SIG-M5 treated with dmso at 0.1 percent for 504 hours (cell line): ENCODE measurements at regions not wholly inside any gene's neighbourhood (a gene's known extent, or its start where the extent isn't known, plus 50 kb on each side); places are given as distances from the start of the nearest gene placed in this dataset.
A peak's percentile ranks its signal among the peaks of the same experiment; 100 is the strongest.

Experiments
- DNase-seq: peaks from one replicate; lab custom pipeline; 2025; ENCODE audit not compliant: unreplicated experiment; lab: John Stamatoyannopoulos, UW

- no peak for DNase-seq
Observed at GRCh38 chr3:5796541-5796940, 609.0 kb downstream of the EDEM1 start.

GRCh38 chr3:5798809-5799208 lies 611.3 kb downstream of the EDEM1 start:
- DNase-seq: no peak

GRCh38 chr3:5799398-5799797 lies 611.9 kb downstream of the EDEM1 start:
- no peak for DNase-seq

- DNase-seq: no peak
Observed at GRCh38 chr3:5800965-5801364, 613.5 kb downstream of the EDEM1 start.

- peak; percentile 22 for DNase-seq
Observed at GRCh38 chr3:5806192-5806591, 618.7 kb downstream of the EDEM1 start.

GRCh38 chr3:5809586-5810246 lies 622.2 kb downstream of the EDEM1 start:
- DNase-seq: no peak

- DNase-seq: no peak
Observed at GRCh38 chr3:5811016-5811415, 623.5 kb downstream of the EDEM1 start.

- DNase-seq: no peak
Observed at GRCh38 chr3:5813521-5813920, 626.0 kb downstream of the EDEM1 start.

- DNase-seq: no peak
Observed at GRCh38 chr3:5822843-5823242, 635.3 kb downstream of the EDEM1 start.

- DNase-seq: no peak
Observed at GRCh38 chr3:5826467-5826866, 639.0 kb downstream of the EDEM1 start.

- DNase-seq: no peak
Observed at GRCh38 chr3:5828251-5828650, 640.7 kb downstream of the EDEM1 start.

- DNase-seq: no peak
Observed at GRCh38 chr3:5840056-5840455, 652.5 kb downstream of the EDEM1 start.

- DNase-seq: no peak
Observed at GRCh38 chr3:5841599-5841998, 654.1 kb downstream of the EDEM1 start.

- DNase-seq: no peak
Observed at GRCh38 chr3:5846261-5846660, 658.8 kb downstream of the EDEM1 start.

GRCh38 chr3:5861151-5861550 lies 673.6 kb downstream of the EDEM1 start:
- DNase-seq: no peak

GRCh38 chr3:5874931-5875341 lies 687.4 kb downstream of the EDEM1 start:
- no peak for DNase-seq

GRCh38 chr3:5888851-5889250 lies 701.3 kb downstream of the EDEM1 start:
- no peak for DNase-seq

- no peak for DNase-seq
Observed at GRCh38 chr3:5889374-5889773, 701.9 kb downstream of the EDEM1 start.

- no peak for DNase-seq
Observed at GRCh38 chr3:5891711-5892110, 704.2 kb downstream of the EDEM1 start.

- DNase-seq: no peak
Observed at GRCh38 chr3:5898106-5898505, 710.6 kb downstream of the EDEM1 start.

- DNase-seq: no peak
Observed at GRCh38 chr3:5899014-5899761, 711.7 kb downstream of the EDEM1 start.

- no peak for DNase-seq
Observed at GRCh38 chr3:5917932-5918331, 730.4 kb downstream of the EDEM1 start.

GRCh38 chr3:5918626-5919025 lies 731.1 kb downstream of the EDEM1 start:
- DNase-seq: no peak
